ENCODE measurements at regions not wholly inside any gene's neighbourhood (a gene's known extent, or its start where the extent isn't known, plus 50 kb on each side); places are given as distances from the start of the nearest gene placed in this dataset.

DNA sequence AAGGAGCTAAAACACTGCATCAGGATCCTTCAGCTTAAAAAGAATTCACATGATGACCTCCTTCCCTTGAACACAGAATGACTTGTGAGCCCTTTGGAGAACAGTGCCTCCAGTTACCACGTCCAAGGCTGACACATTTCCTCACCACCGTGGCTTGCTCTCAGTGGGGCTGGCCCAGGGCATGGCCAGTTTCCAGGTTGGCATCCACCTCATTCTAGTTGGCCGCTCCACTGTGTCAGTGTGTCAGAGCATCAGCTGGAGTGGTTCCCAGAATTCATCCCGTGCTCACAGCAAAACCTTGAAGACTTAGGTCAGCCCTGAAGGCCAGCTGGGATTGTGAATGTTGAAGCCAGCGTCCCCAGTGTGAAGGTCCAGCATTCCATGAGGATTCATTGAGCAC lies 158.5 kb downstream of the INSIG2 start:
- intact Hi-C loops (cut with DNase I): no loop called here
- peak; percentile 91 to 93 for ATAC-seq
- DNase-seq: peak; percentile 42

DNA sequence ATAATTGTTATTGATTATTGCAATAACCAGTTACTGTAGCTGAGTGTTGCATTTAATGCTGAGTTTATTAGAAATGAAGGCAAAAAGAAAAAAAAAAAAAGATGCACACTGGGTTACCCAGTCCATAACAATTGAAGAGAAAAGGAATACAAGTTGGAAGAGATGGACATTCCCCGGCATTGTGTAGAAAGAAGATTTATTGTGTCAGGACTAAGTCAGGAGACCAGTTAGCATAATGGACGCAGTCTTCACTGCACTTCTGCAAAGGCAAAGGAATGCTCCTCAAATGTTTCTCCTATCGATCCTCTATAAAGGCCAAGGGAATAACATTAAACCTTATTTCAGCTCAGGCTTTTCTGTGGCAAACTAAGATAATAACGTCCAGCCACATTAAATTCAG lies 157.8 kb downstream of the INSIG2 start:
- ATAC-seq: no peak
- no peak for DNase-seq
- intact Hi-C loops (cut with DNase I): no loop called here

DNA sequence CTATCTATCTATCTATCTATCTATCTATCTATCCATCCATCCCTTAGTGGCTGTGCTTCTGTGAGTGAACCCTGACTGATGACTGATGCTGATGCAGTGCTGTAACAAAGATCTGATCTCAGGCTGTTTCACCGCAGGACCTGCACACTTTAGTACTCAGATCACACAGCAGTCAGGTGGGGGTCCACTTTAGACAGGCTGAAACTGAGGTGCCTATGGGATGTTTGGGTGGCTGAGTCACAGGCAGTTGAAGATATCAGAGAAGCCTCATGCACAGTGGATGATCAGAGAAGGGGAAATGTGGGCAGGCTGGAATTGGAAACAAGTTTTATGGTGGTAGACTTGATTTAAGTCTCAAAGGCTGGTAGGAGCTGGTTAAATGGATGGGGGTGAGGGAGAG lies 156.4 kb downstream of the INSIG2 start:
- intact Hi-C loops (cut with DNase I): no loop called here
- no peak for DNase-seq
- ATAC-seq: no peak

DNA sequence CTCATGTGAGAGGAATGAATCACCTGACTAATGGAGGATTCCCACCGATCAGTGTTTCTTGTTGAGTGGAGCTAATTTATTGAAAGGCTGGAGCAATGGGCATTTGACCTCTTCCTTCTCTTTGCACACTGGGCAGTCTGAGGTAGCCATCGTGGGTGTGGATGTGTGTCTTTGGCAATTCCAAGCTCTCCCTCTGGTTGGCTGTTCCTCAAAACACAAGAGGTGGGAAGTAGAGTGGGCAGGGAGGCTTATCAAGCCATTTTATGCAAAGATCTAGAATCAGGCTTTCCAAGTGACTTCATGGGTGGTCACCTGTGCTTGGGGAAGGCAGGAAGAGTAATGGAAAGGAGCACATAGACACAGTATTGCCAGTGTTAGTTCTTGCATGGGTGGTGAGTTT lies 154.8 kb downstream of the INSIG2 start:
- intact Hi-C loops (cut with DNase I): no loop called here
- no peak for ATAC-seq
- no peak for DNase-seq

DNA sequence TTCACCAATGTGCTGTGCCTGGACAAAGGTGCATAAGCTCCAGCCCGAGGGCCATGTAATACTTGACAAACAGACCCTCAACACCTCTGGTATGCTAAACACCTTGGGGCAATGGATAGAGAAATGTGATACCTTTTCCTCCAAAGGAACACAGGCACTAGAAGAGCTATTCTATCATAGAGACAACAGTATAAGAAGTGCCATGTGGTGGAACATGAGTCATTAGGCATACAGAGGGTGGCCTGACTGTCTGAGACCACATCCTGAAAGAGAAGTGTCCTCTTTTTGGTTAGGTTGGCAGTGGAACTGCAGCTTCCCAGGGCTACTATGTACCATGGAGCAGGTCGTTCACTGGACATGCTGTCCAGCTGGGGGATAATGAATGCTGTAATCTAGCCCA lies 153.9 kb downstream of the INSIG2 start:
- intact Hi-C loops (cut with DNase I): no loop called here
- DNase-seq: no peak
- no peak for ATAC-seq

DNA sequence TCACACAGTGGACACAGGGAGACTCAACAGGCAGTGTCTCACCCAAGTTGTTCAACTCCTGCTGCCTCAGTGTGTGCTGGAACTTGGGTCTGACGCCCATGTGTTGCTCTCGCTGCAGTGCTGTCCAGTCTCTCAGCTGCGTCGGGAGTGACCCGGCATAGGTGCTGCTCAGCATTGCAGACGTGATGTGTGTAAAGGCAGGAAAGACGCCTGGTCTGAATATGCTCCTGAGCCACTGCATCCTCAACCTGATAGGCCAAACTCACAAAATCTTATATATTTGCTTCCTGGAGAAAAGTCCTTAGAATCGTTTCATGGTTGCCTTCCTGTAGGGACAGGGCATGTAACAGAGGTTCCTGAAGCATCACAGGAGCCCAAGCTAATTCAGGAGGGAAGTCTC lies 152.9 kb downstream of the INSIG2 start:
- DNase-seq (no peak), ATAC-seq (no peak)
- intact Hi-C loops (cut with DNase I): no loop called here

DNA sequence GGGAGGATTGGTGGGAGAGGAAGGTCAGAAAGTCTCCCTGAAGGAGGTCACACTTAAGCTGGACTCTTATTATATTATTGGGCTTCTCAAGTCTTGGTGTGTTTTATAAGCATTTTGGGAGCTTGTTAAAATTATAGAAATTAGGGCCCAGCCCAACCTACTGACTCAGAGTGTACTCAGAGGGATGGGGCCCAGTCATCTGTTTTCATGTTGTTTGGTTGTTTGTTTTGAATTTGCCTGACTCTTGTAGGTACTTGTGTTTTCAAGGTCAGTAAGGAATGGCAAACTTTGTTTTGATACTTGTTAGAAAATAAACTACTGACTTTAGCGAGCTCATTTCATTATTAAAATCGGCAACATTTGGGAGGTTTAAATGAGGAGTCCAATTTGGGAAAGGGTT lies 152.0 kb downstream of the INSIG2 start:
- ATAC-seq (no peak), DNase-seq (no peak)
- intact Hi-C loops (cut with DNase I): no loop called here

DNA sequence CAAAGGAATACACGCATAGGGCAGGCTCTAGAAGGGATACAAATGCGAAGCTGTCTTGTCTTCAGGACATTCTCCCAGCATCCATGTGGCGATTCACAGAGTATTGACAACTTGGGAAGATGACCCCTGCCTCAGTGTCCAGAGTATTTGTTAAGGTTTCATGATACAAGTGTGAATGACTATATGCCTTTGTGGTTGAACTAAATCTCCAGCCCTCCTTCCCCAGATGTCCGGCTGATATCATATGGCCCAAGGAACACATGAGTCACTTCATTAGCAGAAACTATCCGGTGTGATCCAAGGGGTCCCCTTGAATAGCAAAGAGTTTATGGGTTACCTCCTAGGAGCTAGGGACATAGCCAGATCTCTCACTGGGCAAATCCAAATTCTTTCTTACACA lies 151.0 kb downstream of the INSIG2 start:
- intact Hi-C loops (cut with DNase I): no loop called here
- no peak for DNase-seq
- no peak for ATAC-seq

DNA sequence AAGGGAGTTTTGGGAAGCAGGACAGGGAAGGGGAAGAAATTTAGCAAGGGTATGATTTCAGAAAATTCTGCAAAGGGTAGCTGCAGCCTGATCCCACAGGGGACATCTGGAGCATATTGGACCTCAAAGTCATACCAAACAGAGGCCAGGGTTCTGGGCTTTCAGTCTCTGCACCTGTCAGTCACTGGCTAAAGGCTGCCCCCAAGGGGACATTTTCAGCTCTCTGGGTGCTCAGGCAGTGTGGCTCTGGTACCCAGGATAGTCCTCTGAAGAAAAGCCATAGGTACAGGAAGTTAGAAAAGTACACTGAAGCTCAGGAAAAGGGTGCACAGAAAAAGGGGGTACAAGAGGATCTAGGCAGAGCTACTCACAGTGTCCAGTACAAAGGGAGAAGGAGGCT lies 149.2 kb downstream of the INSIG2 start:
- DNase-seq: no peak
- no peak for ATAC-seq
- intact Hi-C loops (cut with DNase I): no loop called here

DNA sequence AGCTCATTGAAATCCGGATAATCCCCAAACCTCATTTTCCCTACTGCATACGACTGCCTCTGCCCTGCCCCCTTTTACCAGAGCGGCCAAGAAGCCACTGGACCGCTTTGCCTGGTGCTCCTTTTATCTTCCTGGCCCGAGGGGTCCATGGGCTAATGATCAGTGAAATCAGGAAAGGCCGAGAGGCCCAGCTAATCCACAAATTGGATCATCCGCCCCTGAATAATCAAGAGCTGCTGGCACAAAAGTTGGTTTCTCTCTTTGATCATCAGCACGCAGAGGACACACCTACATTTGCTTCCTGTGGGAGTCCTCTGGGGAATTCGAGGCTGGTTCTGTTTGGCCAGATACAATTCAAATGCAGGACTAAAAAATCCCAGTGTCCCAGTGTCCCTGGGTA lies 144.5 kb downstream of the INSIG2 start:
- intact Hi-C loops (cut with DNase I): no loop called here
- ATAC-seq (no peak), DNase-seq (no peak)

DNA sequence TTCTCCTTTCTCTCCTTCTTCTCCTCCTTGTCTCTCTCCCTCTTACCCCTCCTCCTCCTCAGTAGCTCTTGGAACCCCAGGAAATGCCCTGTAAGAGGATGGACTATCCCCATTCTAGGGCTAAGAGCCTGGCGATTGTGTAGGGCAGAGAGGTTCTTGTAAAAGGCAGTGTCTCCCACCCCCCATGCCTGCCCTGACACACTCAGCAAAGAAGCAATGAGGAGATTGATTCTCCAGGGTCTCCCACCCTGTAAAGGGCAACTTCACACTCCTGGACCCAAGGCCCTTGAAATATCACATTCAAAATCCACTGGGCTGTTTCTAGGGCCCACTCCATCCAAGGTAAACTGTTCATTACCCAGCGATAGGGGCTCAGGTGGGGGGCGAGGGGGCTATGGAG lies 144.1 kb downstream of the INSIG2 start:
- ATAC-seq (no peak), DNase-seq (no peak)
- intact Hi-C loops (cut with DNase I): no loop called here

DNA sequence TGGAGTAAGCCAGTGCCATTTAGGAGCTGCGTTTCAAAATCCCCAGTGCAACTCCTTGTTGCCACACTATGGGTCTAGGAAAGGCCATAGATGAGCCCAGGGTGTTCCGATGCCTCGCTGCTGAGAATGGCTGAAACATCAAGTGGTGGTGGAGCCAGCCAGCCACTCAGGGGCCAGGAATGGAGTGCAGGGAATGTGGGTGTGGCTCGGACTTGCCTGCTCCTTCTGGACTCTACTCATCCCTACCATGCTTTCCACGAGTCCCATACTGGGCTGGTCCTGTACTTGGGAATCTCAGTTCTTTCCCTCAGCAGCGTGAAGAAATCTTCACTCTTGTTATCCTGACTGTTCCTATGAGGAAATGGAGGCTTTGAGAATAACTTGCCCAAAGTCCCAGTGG lies 143.5 kb downstream of the INSIG2 start:
- ATAC-seq (no peak), DNase-seq (no peak)
- intact Hi-C loops (cut with DNase I): no loop called here

DNA sequence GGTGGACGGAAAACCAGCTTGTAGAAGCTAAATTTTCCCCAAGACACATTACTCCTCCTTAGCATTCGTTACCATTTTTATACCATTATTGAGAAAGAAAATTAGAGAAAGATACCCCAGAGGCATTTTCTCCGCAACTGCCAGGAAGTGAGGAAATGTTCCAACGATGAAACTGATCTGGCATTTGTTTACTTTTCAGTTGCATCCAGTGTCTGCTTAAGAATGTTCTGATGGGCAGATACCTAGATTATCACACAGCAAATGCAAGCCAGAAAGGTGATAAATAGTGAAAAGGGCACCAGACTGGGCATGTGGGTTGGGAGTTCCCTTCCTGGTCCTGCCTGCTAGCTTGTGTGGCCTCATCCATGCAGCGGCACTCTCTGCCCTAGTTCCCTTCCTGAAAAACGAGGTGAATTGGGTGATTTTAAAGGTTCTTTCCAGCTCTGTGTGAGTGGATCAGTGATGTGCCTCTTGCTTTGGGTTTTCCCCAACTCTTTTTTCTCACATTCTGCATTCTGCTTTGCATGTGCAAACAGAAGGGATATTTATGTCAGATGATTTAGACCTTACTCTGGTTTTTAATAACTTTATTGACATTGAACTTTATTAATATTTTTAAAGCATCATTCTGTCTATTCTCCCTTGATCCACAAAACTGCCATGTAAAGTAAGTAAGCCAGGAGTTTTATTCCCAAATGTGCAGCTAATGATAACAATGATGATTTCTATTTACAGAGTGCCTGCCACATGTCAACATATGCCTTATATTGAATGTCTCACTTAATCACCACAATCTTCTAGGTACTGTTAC lies 139.6 kb downstream of the INSIG2 start:
- no peak for DNase-seq

DNA sequence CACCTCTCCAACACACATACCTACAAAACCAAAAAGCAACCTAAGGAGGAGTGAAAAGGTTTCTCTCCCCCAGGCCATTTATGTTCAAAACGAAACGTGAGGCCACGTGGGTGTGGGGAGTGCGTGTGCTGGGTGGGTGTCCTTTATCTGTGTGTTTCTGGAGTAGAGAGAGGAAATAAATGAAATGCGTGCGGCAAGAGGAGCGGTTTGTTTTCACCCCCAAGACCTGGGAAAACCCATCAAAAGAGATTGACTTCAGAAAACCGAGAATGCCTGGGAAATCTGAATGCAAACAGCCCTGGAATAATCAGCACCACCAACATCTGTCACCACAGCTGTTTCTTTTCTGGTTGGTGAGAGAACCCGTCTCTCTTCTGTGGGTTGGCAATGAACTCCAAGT lies 137.4 kb downstream of the INSIG2 start:
- intact Hi-C loops (cut with DNase I): loop anchor here in 1 of 2 donors (10.0 kb wide), 1 partner anchor 629 kb away; no protein-coding TSS in a partner anchor
- no peak for ATAC-seq
- no peak for DNase-seq

More for the DNA sequence above, 139.6 kb downstream of the INSIG2 start:
- intact Hi-C loops (cut with DNase I): loop anchor here in 1 of 2 donors (10.0 kb wide), 1 partner anchor 627 kb away; no protein-coding TSS in a partner anchor
- no peak for ATAC-seq

DNA sequence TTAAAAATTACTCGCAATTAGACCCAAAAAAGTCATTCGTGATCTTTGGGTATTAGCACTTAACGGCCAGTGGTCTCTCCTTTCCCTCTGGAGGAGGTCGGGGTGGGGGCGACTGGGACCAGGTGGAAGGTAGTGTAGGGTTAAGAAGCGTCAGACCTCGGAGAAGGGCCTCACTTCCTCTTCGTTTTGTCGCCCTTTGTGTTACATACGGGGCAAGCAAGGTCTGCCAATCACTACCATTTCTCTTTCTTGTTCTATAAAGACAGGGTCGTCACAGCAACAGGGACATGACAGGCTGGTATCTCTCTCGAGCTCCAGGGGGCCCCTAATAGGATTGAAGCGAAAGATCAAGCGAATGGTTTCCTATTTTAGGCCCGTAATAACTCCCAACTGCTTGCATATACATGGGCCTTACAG lies 136.6 kb downstream of the INSIG2 start:
- no peak for ATAC-seq
- intact Hi-C loops (cut with DNase I): loop anchor here in 1 of 2 donors (10.0 kb wide), 1 partner anchor 630 kb away; no protein-coding TSS in a partner anchor
- no peak for DNase-seq

DNA sequence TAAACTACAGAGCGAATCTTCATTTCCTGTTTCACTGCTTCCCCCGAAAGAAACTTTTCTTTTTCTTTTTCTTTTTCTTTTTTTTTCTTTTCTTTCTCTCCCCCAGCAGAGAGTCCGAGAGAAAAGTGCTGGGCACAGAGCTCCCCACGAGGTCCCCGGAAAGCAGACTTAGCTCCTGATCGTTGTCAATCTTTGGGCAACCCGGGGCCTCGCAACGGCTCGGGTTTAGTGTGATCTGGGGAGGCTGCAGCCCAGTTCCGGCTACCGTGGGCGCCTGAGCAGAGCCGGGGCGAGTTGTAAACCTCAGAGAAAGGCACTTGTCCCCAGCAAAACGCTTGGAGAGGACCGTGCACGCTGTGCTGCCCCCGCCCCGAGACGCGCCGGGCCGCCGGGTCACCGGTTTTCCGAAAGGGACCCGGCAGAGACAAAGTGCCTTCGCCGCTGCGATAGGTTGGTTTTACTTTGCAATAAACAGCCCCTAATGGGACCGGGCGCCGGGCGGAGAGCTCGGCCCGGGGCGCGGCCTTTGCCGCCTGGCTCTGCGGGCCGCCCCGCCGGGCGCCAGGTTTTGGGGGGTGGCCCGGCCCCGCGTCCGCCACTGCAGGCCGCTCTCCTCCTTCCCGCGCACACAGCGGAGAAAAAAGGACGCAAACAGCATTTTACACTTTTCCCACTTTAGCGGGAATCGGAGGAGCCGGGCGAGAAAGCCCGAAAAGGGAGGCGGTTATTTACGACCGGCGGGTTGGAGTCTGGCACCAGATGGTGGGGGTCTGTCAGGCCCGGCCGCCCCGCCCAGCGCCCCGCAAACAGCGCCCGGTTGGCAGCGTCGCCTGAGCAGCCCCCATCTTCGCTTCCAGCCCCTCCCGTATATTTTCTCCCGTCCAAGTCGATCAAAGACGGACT lies 136.0 kb downstream of the INSIG2 start:
- intact Hi-C loops (cut with DNase I): loop anchor here (2.0 to 10.0 kb wide), 2 partner anchors 631 to 641 kb away; no protein-coding TSS in a partner anchor
- ATAC-seq (peak; percentile 19 to 37), DNase-seq (peak; percentile 25)

DNA sequence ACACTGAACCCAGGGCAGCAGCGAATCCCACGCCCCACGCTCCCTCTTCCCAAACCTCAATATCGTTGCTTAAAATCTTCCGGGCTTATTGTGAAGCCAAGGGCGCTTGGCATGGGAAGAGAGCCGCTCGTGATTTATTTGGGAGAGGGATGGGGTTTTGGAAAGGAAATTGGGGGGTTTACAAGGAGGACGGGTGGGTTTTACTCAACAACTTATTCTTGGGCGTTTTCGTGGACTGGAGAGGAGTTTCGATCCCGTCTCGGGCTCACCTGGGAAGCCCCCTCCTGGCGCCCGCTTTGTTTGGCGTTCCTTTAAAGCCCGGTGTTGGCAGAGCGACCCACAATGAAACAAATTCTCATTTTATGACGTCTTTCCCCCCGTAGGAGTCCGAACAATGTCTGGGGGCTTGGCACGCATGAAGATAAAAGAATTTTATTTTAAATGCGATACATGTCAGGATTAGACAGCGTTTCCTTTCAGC lies 135.3 kb downstream of the INSIG2 start:
- DNase-seq (no peak), ATAC-seq (no peak)
- intact Hi-C loops (cut with DNase I): loop anchor here (2.0 to 10.0 kb wide), 2 partner anchors 631 to 641 kb away; no protein-coding TSS in a partner anchor

DNA sequence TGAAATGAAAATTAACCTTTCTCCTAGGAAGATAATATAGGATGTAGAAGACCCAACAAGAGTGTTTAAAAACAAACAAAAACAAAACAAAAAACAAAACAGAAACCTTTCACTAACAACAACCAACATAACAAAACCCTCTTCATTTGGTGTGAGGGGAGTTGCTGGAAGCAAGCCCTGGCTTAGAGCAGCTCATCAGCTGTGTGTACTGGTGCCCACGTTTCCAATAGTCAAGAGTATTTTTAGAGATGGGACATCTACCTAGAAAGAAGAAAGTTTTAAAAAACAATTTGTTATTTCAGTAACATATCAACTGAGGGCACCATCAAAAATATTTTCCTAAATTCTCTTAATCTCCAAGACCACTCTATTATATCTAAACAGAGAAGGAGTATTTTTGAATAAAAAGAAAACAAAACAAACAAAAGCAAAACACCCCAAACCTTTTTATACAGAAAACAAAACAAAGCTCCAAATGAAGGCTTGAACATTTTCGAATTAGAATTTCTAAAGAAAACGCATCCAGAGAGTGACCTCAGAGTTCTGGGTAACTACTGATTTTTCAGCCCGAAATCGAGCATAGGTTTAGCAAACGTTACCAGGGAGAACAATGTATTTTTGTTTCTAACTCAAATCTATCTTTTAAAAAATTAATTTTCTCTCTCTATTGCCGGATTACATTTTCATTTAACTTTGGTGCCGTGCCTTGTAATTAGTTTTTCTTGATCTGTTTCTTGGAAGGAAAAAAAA lies 134.6 kb downstream of the INSIG2 start:
- intact Hi-C loops (cut with DNase I): loop anchor here (2.0 to 10.0 kb wide), 2 partner anchors 632 to 642 kb away; no protein-coding TSS in a partner anchor
- DNase-seq (no peak), ATAC-seq (no peak)

DNA sequence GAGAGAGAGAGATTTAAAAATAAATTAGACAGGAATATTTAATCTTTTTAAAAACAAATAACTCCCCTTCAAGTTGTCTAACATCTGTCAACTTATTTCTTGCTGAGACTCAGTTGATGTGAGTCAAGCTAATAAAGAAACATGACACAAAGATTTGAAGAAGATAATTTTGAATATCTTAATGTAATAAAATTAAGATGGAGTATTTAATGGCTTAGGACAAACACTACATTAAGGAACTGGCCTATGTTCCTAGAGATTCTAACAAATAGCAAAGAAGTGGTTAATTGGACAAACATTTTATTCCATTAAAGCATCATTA lies 134.0 kb downstream of the INSIG2 start:
- DNase-seq (no peak), ATAC-seq (no peak)
- intact Hi-C loops (cut with DNase I): loop anchor here (2.0 to 10.0 kb wide), 2 partner anchors 633 to 643 kb away; no protein-coding TSS in a partner anchor

Data from left cardiac atrium (tissue), 4 donors.